ENCODE measurements at regions not wholly inside any gene's neighbourhood (a gene's known extent, or its start where the extent isn't known, plus 50 kb on each side); places are given as distances from the start of the nearest gene placed in this dataset.

GRCh38 chr11:16412525-16413172 is 56.3 kb upstream of the SOX6 start:
- no peak for TF ChIP-seq POLR2A (IDR thresholded peaks at IDR 0.05)
- no peak for TF ChIP-seq POLR2AphosphoS5 (IDR thresholded peaks at IDR 0.05)
- no peak for TF ChIP-seq CTCF (IDR thresholded peaks at IDR 0.05)
- TF ChIP-seq EP300 (IDR thresholded peaks at IDR 0.05) = no peak
